Trophoblast cell (in vitro differentiated cells and primary cell): ENCODE measurements at regions not wholly inside any gene's neighbourhood (a gene's known extent, or its start where the extent isn't known, plus 50 kb on each side); places are given as distances from the start of the nearest gene placed in this dataset.
A peak's percentile ranks its signal among the peaks of the same experiment; 100 is the strongest.

ENCODE experiments used
- DNase-seq, 2 donors: peaks; one replicate each; pipeline ENCODE4 v3.0.0-alpha.2; 2016
- H2AFZ ChIP-seq: 2 replicates; pipeline ENCODE4 v1.6.1; 2013; ENCODE audit warnings: low read length, moderate library complexity, mild to moderate bottlenecking; ENCODE audit not compliant: insufficient read depth, poor library complexity
- H2AK5ac ChIP-seq: 2 replicates; pipeline ENCODE4 v1.6.1; 2013; ENCODE audit warnings: mild to moderate bottlenecking, low read length
- H2BK120ac ChIP-seq: 2 replicates; pipeline ENCODE4 v1.6.1; 2013; ENCODE audit warnings: low read length, mild to moderate bottlenecking, moderate library complexity; ENCODE audit not compliant: insufficient read depth, poor library complexity
- H2BK12ac ChIP-seq: 2 replicates; pipeline ENCODE4 v1.6.1; 2013; ENCODE audit warnings: mild to moderate bottlenecking, low read length, moderate library complexity
- H2BK5ac ChIP-seq: 2 replicates; pipeline ENCODE4 v1.6.1; 2013; ENCODE audit warnings: low read length, low read depth, moderate library complexity, mild to moderate bottlenecking; ENCODE audit not compliant: poor library complexity
- H3K14ac ChIP-seq: 2 replicates; pipeline ENCODE4 v1.6.1; 2013; ENCODE audit warnings: mild to moderate bottlenecking, low read length
- H3K18ac ChIP-seq: 2 replicates; pipeline ENCODE4 v1.6.1; 2013; ENCODE audit warnings: mild to moderate bottlenecking, low read length
- H3K23ac ChIP-seq: 2 replicates; pipeline ENCODE4 v1.6.1; 2013; ENCODE audit warnings: low read length
- H3K27ac ChIP-seq: 2 replicates; pipeline ENCODE4 v1.5.1; 2013; ENCODE audit warnings: low read depth, mild to moderate bottlenecking, inconsistent platforms, low read length, moderate library complexity
- H3K27me3 ChIP-seq: 2 replicates; pipeline ENCODE4 v1.6.1; 2013; ENCODE audit warnings: inconsistent platforms, mild to moderate bottlenecking, low read length, moderate library complexity; ENCODE audit not compliant: insufficient read depth
- H3K36me3 ChIP-seq, 2 experiments: 1 replicate in 1 of 2; 2 replicates in 1 of 2; pipeline ENCODE4 v1.6.1; 2013; ENCODE audit warnings: low read length in 2 of 2, mild to moderate bottlenecking in 2 of 2, moderate library complexity in 1 of 2; ENCODE audit not compliant: insufficient read depth in 2 of 2, control insufficient read depth in 1 of 2
- H3K4ac ChIP-seq: 2 replicates; pipeline ENCODE4 v1.6.1; 2013; ENCODE audit warnings: low read depth, mild to moderate bottlenecking, low read length, moderate library complexity
- H3K4me1 ChIP-seq, 2 experiments: 1 replicate in 1 of 2; 2 replicates in 1 of 2; pipeline ENCODE4 v1.6.1; 2013; ENCODE audit warnings: low read length in 2 of 2, mild to moderate bottlenecking in 2 of 2, moderate library complexity in 1 of 2; ENCODE audit not compliant: insufficient read depth in 2 of 2, control insufficient read depth in 1 of 2
- H3K4me2 ChIP-seq: 2 replicates; pipeline ENCODE4 v1.6.1; 2013; ENCODE audit warnings: inconsistent platforms, mild to moderate bottlenecking, low read length, moderate library complexity
- H3K4me3 ChIP-seq: 2 replicates; pipeline ENCODE4 v1.5.1; 2013; ENCODE audit warnings: mild to moderate bottlenecking, low read depth, low read length, inconsistent platforms
- H3K79me1 ChIP-seq: one replicate; pipeline ENCODE4 v1.6.1; 2013; ENCODE audit warnings: low read length
- H3K79me2 ChIP-seq: 2 replicates; pipeline ENCODE4 v1.6.1; 2013; ENCODE audit warnings: low read length, mild to moderate bottlenecking; ENCODE audit not compliant: control insufficient read depth, insufficient read depth, poor library complexity
- H3K9ac ChIP-seq: 2 replicates; pipeline ENCODE4 v1.6.1; 2013; ENCODE audit warnings: mild to moderate bottlenecking, low read length
- H3K9me3 ChIP-seq: 2 replicates; pipeline ENCODE4 v1.6.1; 2013; ENCODE audit warnings: low read depth, mild to moderate bottlenecking, control low read depth, inconsistent platforms, low read length; ENCODE audit not compliant: insufficient read depth
- H4K12ac ChIP-seq: 2 replicates; pipeline ENCODE4 v1.6.1; 2013; ENCODE audit warnings: low read depth, mild to moderate bottlenecking, low read length, moderate library complexity
- H4K8ac ChIP-seq: 2 replicates; pipeline ENCODE4 v1.6.1; 2013; ENCODE audit warnings: low read depth, mild to moderate bottlenecking, low read length, moderate library complexity
- H4K91ac ChIP-seq: one replicate; pipeline ENCODE4 v1.6.1; 2013; ENCODE audit warnings: low read depth, mild to moderate bottlenecking, low read length, moderate library complexity
- WGBS: extraction: QIAGEN DNeasy Blood & Tissue Kit; methylation state at CpG from one replicate; pipeline ENCODE4 v1.1.7; 2013; ENCODE audit warnings: missing lambda C conversion rate; ENCODE audit not compliant: insufficient read length, insufficient coverage; ENCODE audit errors: extremely low coverage; 5-methylcytosine and 5-hydroxymethylcytosine counted together

- no peaks in the 10 kb centered on the region for H3K27me3 ChIP-seq
- peaks cover 2 to 13% of the 10 kb centered on the region in 2 experiments for H3K4me1 ChIP-seq
- H3K9ac ChIP-seq, result no peak overlapping the region
- H3K27ac ChIP-seq, result no peak overlapping the region
- no peak overlapping the region for H2AFZ ChIP-seq
- H3K4ac ChIP-seq, result no peak overlapping the region
- H4K91ac ChIP-seq, result no peak overlapping the region
- H3K23ac ChIP-seq, result no peak overlapping the region
- no peaks in the 10 kb centered on the region for H3K79me1 ChIP-seq
- no peaks in the 10 kb centered on the region for H3K36me3 ChIP-seq
- H2BK5ac ChIP-seq, result no peak overlapping the region
- H2AK5ac ChIP-seq, result no peak overlapping the region
- no peak overlapping the region for H3K14ac ChIP-seq
- H3K9me3 ChIP-seq, result no peaks in the 10 kb centered on the region
- no CpG with 5 or more reads among the region's 4 CpGs for WGBS
- DNase-seq, result peak; percentile 54 to 72
- H3K18ac ChIP-seq, result no peak overlapping the region
- no peak overlapping the region for H3K4me3 ChIP-seq
- no peaks in the 10 kb centered on the region for H3K79me2 ChIP-seq
- no peak overlapping the region for H3K4me2 ChIP-seq
- no peak overlapping the region for H4K12ac ChIP-seq
- no peak overlapping the region for H4K8ac ChIP-seq
- no peak overlapping the region for H2BK12ac ChIP-seq
- H2BK120ac ChIP-seq, result no peak overlapping the region
Measured at GRCh38 chr13:105969761-105970160, 565.7 kb downstream of the EFNB2 start.

- Histone ChIP-seq H3K23ac (no peak overlapping the region), H3K79me2 (no peaks in the 10 kb centered on the region), H2BK5ac (no peak overlapping the region), H3K4me2 (no peak overlapping the region), H3K4ac (no peak overlapping the region), H3K27me3 (no peaks in the 10 kb centered on the region), H3K36me3 (no peaks in the 10 kb centered on the region), H2AK5ac (no peak overlapping the region), H3K14ac (no peak overlapping the region), H4K8ac (no peak overlapping the region), H3K4me1 (peaks cover 0 to 8% of the 10 kb centered on the region in 2 experiments), H3K79me1 (no peaks in the 10 kb centered on the region), H4K12ac (no peak overlapping the region), H3K4me3 (no peak overlapping the region), H3K9me3 (no peaks in the 10 kb centered on the region), H2AFZ (no peak overlapping the region), H2BK120ac (no peak overlapping the region), H3K9ac (no peak overlapping the region), H4K91ac (no peak overlapping the region), H3K18ac (no peak overlapping the region), H2BK12ac (no peak overlapping the region), H3K27ac (no peak overlapping the region)
- no CpG with 5 or more reads among the region's 7 CpGs for WGBS
- peak in 1 of 2 donors; percentile 40 for DNase-seq
Measured at GRCh38 chr13:105965910-105966309, 569.6 kb downstream of the EFNB2 start.

- H3K9ac ChIP-seq, result no peak overlapping the region
- H3K23ac ChIP-seq, result no peak overlapping the region
- no peak for DNase-seq
- no peak overlapping the region for H2BK5ac ChIP-seq
- no peak overlapping the region for H4K12ac ChIP-seq
- no peak overlapping the region for H2BK120ac ChIP-seq
- H3K36me3 ChIP-seq, result no peaks in the 10 kb centered on the region
- no peaks in the 10 kb centered on the region for H3K27me3 ChIP-seq
- no peak overlapping the region for H2BK12ac ChIP-seq
- H3K79me1 ChIP-seq, result no peaks in the 10 kb centered on the region
- H3K9me3 ChIP-seq, result no peaks in the 10 kb centered on the region
- H3K18ac ChIP-seq, result no peak overlapping the region
- no CpG with 5 or more reads among the region's 7 CpGs for WGBS
- no peak overlapping the region for H2AK5ac ChIP-seq
- no peak overlapping the region for H3K14ac ChIP-seq
- no peak overlapping the region for H2AFZ ChIP-seq
- no peak overlapping the region for H3K27ac ChIP-seq
- no peak overlapping the region for H3K4me3 ChIP-seq
- no peak overlapping the region for H3K4ac ChIP-seq
- no peak overlapping the region for H4K8ac ChIP-seq
- no peaks in the 10 kb centered on the region for H3K79me2 ChIP-seq
- H3K4me2 ChIP-seq, result no peak overlapping the region
- H4K91ac ChIP-seq, result no peak overlapping the region
- H3K4me1 ChIP-seq, result no peaks in the 10 kb centered on the region
Measured at GRCh38 chr13:105962080-105962479, 573.4 kb downstream of the EFNB2 start.

- Histone ChIP-seq H2BK12ac (no peak overlapping the region), H3K14ac (no peak overlapping the region), H4K12ac (no peak overlapping the region), H4K8ac (no peak overlapping the region), H3K27ac (no peak overlapping the region), H3K79me2 (no peaks in the 10 kb centered on the region), H3K18ac (no peak overlapping the region), H3K4me2 (no peak overlapping the region), H3K4ac (no peak overlapping the region), H3K9ac (no peak overlapping the region), H3K36me3 (no peaks in the 10 kb centered on the region), H2AK5ac (no peak overlapping the region), H3K4me3 (no peak overlapping the region), H2AFZ (no peak overlapping the region), H3K4me1 (no peaks in the 10 kb centered on the region), H4K91ac (no peak overlapping the region), H3K27me3 (no peaks in the 10 kb centered on the region), H2BK120ac (no peak overlapping the region), H3K23ac (no peak overlapping the region), H3K79me1 (no peaks in the 10 kb centered on the region), H2BK5ac (no peak overlapping the region), H3K9me3 (no peaks in the 10 kb centered on the region)
- WGBS, result no CpG with 5 or more reads among the region's 5 CpGs
- no peak for DNase-seq
Measured at GRCh38 chr13:105961438-105961837, 574.0 kb downstream of the EFNB2 start.
